Psoas muscle (tissue), 7 donors: ENCODE measurements at regions not wholly inside any gene's neighbourhood (a gene's known extent, or its start where the extent isn't known, plus 50 kb on each side); places are given as distances from the start of the nearest gene placed in this dataset.

Experiments used
- ATAC-seq, 4 donors: fragments of 200-7000 bp; cut with Tn5 transposase; one replicate each; pipeline ENCODE4 v1.9.1; 2020; ENCODE audit warnings: moderate library complexity in 3 of 4, mild to moderate bottlenecking in 2 of 4
- DNase-seq, 2 donors: peaks; one replicate each; pipeline ENCODE4 v3.0.0-alpha.2; 2020
- H3K27ac ChIP-seq: fragments of 200-600 bp; one replicate; pipeline ENCODE4 v1.8.0; 2022
- H3K27me3 ChIP-seq, 3 donors: fragments of 200-600 bp in 1 of 3; one replicate each; pipeline versions ENCODE4 v1.6.1 to v1.8.0; 2013 to 2022; ENCODE audit warnings: low read length in 2 of 3, mild to moderate bottlenecking in 2 of 3, moderate library complexity in 1 of 3; ENCODE audit not compliant: insufficient read depth in 3 of 3
- H3K36me3 ChIP-seq, 2 donors: fragments of 200-600 bp in 1 of 2; one replicate each; pipeline versions ENCODE4 v1.6.1 to v1.8.0; 2013 to 2022; ENCODE audit warnings: low read depth in 1 of 2, mild to moderate bottlenecking in 1 of 2, moderate library complexity in 1 of 2; ENCODE audit not compliant: insufficient read depth in 1 of 2
- H3K4me1 ChIP-seq: fragments of 200-600 bp; one replicate; pipeline ENCODE4 v1.8.0; 2022
- H3K4me3 ChIP-seq: fragments of 200-600 bp; one replicate; pipeline ENCODE4 v1.8.0; 2022; ENCODE audit warnings: mild to moderate bottlenecking
- H3K9me3 ChIP-seq: fragments of 200-600 bp; one replicate; pipeline ENCODE4 v1.8.0; 2022
- WGBS, 3 donors: extraction: QIAGEN DNeasy Blood & Tissue Kit; methylation state at CpG; one replicate each; pipeline versions ENCODE4 v1.1.6 to v1.1.7; 2013; 5-methylcytosine and 5-hydroxymethylcytosine counted together
- intact Hi-C, 2 donors: fragments of 100-400 bp; cut with DNase I; formaldehyde crosslinking; loops; one replicate each; pipeline versions ENCODE4 v1.11.0 to v1.14.2; 2022
- TF ChIP-seq, protein P1 (sequence below): fragments of 200-600 bp; IDR thresholded peaks from one replicate; pipeline ENCODE4 v1.8.0; 2022; ENCODE audit warnings: antibody characterized with exemption
- donor health status: healthy with polysubstance abuse.
- donor health status: DM: no; HTN: no; CAD: no; lungs with moderate emphysema.
- donor health status: Bipolar disorder and iron deficiency.
- donor health status: healthy.
- donor health status: DM: yes; HTN: yes; CAD: no.
- donor health status: DM: no; HTN: no; CAD: no.
- donor health status: DM: yes; HTN: yes; CAD: no.

DNA sequence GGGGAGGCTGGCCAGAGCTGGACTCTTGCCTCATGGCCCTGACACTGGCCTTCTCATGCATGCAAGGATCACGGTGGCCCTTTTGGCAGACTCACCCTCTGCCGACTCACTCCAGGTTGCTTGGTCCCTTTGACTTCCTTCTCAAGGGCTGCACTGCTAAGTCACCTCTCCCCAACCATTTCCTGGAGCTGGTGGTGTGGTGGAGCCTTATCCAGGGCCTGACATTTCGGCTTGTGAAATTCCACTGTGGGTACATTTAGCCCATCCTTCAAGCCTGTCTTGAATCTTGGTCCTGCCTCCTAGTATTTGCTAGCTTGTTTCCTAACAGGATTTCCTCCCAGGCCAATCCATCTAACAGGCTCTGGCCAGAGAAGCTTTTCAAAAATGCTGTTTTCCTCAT is 52.6 kb upstream of the JUN start:
- H3K4me3 ChIP-seq, result no peak overlapping the region
- H3K4me1 ChIP-seq, result no peaks in the 10 kb centered on the region
- TF ChIP-seq, protein P1, sequence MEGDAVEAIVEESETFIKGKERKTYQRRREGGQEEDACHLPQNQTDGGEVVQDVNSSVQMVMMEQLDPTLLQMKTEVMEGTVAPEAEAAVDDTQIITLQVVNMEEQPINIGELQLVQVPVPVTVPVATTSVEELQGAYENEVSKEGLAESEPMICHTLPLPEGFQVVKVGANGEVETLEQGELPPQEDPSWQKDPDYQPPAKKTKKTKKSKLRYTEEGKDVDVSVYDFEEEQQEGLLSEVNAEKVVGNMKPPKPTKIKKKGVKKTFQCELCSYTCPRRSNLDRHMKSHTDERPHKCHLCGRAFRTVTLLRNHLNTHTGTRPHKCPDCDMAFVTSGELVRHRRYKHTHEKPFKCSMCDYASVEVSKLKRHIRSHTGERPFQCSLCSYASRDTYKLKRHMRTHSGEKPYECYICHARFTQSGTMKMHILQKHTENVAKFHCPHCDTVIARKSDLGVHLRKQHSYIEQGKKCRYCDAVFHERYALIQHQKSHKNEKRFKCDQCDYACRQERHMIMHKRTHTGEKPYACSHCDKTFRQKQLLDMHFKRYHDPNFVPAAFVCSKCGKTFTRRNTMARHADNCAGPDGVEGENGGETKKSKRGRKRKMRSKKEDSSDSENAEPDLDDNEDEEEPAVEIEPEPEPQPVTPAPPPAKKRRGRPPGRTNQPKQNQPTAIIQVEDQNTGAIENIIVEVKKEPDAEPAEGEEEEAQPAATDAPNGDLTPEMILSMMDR, result no peak
- intact Hi-C loops, result no loop called here
- no peaks in the 10 kb centered on the region for H3K9me3 ChIP-seq
- no peaks in the 10 kb centered on the region for H3K36me3 ChIP-seq
- H3K27ac ChIP-seq, result no peak overlapping the region
- H3K27me3 ChIP-seq, result no peaks in the 10 kb centered on the region
- ATAC-seq (peak in 2 of 4 donors; percentile 42 to 55), DNase-seq (no peak)
- WGBS, 3 donors, result 28 to 59% (median 55%) methylated on average over 3 of the region's 3 CpGs

DNA sequence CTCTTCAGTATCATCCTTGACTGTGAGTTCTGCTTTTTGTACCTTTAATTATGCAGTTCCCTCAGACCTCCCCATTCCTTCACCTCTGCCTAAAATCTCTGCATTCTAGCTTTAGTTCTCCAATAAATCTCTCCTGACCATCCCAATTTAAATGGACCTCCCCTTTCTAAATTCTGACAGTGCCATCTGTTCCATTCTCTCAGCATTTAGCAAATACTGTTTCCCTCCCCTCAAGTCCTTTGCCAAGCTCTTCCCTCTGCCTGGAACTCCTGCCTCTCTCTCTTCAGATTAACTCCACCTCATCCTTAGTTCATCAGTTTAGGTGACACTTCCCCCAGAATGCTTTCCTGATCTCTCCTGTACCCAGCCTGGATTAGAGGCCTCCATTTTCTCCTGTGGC is 54.0 kb upstream of the JUN start:
- Histone ChIP-seq H3K4me3 (no peak overlapping the region), H3K27me3 (no peaks in the 10 kb centered on the region), H3K9me3 (no peaks in the 10 kb centered on the region), H3K27ac (no peak overlapping the region), H3K4me1 (no peaks in the 10 kb centered on the region), H3K36me3 (no peaks in the 10 kb centered on the region)
- intact Hi-C loops, result no loop called here
- ATAC-seq (no peak), DNase-seq (no peak)
- TF ChIP-seq, protein P1, result no peak

DNA sequence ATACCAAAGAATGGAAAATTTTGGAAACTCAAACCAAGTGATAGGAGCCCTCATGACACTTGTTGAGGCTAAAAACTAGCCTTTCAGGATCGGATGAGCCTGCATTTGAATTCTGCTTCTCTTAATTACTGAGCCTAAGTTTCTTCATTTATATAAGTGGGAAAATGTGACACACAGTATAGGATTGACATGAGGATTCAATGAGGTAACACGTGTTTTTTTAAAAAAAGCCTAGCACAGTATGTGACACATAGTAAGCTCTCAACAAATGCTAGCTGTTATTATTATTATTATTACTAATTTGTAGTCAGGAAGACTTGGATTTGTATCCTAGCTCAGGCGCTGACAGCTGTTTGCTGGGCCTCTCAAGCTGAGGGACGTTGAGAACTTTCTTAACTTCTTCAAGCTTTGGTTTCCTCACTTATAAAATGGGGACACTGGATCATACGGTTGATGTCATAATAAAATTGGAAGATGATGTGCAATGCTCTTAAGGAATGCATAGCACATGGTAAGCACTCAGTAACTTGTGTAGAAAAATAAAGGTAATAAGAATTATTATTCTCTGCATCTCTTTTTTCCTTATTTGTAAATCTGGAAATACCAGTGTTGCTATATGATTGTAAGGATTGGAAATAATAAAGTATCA is 55.4 kb upstream of the JUN start:
- H3K27ac ChIP-seq, result no peak overlapping the region
- no peak overlapping the region for H3K4me3 ChIP-seq
- H3K36me3 ChIP-seq, result no peaks in the 10 kb centered on the region
- DNase-seq (no peak), ATAC-seq (no peak)
- H3K27me3 ChIP-seq, result no peaks in the 10 kb centered on the region
- no peaks in the 10 kb centered on the region for H3K9me3 ChIP-seq
- intact Hi-C loops, result no loop called here
- TF ChIP-seq, protein P1, result no peak
- no peaks in the 10 kb centered on the region for H3K4me1 ChIP-seq
- WGBS, 3 donors, result 64 to 68% (median 65%) methylated on average over 5 of the region's 5 CpGs

DNA sequence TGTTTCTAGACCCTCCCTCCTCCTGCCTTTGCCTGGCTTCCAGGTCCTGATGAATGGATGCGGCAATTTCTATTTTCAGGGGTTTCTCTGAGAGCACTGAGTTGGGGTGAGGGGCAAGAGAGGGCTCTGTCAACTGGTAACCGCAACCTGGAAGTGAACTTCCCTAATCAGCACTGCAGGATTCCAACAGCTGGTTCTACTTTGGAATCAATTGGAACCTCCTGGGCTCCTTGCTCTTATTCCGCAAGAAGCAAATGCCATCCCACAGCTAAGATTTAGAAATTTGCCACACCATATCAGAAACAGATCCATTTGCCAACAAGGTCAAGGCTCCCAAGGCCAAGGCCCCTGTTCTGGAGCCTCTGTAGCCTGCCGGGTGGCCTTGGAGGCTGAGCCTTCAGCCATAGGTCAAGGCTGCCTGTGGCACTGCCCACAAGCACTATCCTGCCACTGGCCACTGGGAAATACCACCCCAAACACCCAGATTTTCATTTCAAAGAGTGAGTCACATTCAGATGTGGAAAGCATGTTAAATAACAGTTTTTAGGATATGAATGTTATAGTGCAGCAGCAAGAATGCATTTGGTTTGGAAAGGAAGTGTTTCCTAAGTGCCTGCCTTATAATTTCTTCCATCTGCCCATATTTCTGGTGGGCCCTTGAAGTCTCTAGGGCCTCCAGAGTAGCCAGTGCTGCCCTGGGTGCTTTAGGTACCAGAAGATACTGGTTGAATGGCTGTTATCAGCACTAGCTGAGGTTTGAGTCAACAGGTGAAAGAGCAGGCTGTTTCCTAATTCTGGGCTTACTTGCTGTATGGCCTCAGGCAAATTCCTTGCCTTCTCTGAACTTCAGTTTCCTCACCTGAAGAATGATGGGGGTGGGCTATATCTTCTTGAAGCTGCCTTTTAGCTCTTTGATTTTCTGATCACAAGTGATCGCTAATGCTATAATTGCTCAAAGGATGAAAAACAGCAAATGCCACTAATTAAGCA is 56.3 kb upstream of the JUN start:
- no peak for DNase-seq
- 78 to 90% (median 83%) methylated on average over 5 of the region's 5 CpGs for WGBS, 3 donors

More for the DNA sequence above, 56.3 kb upstream of the JUN start:
- Histone ChIP-seq H3K36me3 (no peaks in the 10 kb centered on the region), H3K4me1 (no peaks in the 10 kb centered on the region), H3K4me3 (no peak overlapping the region), H3K27me3 (no peaks in the 10 kb centered on the region), H3K9me3 (no peaks in the 10 kb centered on the region), H3K27ac (no peak overlapping the region)
- ATAC-seq, result no peak
- TF ChIP-seq, protein P1, result no peak
- intact Hi-C loops, result no loop called here
